ENCODE measurements at regions not wholly inside any gene's neighbourhood (a gene's known extent, or its start where the extent isn't known, plus 50 kb on each side); places are given as distances from the start of the nearest gene placed in this dataset.

GRCh38 chr21:35345954-35346353 lies 296.9 kb upstream of the RUNX1 start:
- H3K27ac ChIP-seq: no peak overlapping the region
- H3K27me3 ChIP-seq: no peaks in the 10 kb centered on the region
- no peak for DNase-seq
- H3K4me1 ChIP-seq: no peaks in the 10 kb centered on the region
- TF ChIP-seq CTCF (IDR thresholded peaks at IDR 0.05): no peak
- TF ChIP-seq POLR2A (IDR thresholded peaks at IDR 0.05): no peak
- no peak for TF ChIP-seq EP300 (IDR thresholded peaks at IDR 0.05)
- no peak for TF ChIP-seq POLR2AphosphoS5 (IDR thresholded peaks at IDR 0.05)
- no peak for ATAC-seq (ENCODE audit: low FRiP score in 2 of 2)
- H3K9me3 ChIP-seq: no peaks in the 10 kb centered on the region
- H3K4me3 ChIP-seq: no peak overlapping the region
- H3K36me3 ChIP-seq: no peaks in the 10 kb centered on the region

- Histone ChIP-seq H3K9me3 (no peaks in the 10 kb centered on the region), H3K27me3 (no peaks in the 10 kb centered on the region), H3K4me3 (no peak overlapping the region), H3K27ac (no peak overlapping the region), H3K4me1 (no peaks in the 10 kb centered on the region), H3K36me3 (no peaks in the 10 kb centered on the region)
- WGBS, 2 donors: 89 to 94% methylated on average over 4 of the region's 4 CpGs
- DNase-seq (no peak), ATAC-seq (ENCODE audit: low FRiP score in 2 of 2) (no peak)
- TF ChIP-seq POLR2A (IDR thresholded peaks at IDR 0.05) (no peak), EP300 (IDR thresholded peaks at IDR 0.05) (no peak), POLR2AphosphoS5 (IDR thresholded peaks at IDR 0.05) (no peak), CTCF (IDR thresholded peaks at IDR 0.05) (no peak)
Observed at GRCh38 chr21:35344582-35344981, 295.5 kb upstream of the RUNX1 start.

GRCh38 chr21:35343046-35343819 lies 294.1 kb upstream of the RUNX1 start:
- DNase-seq: no peak
- Histone ChIP-seq H3K4me3 (no peak overlapping the region), H3K4me1 (no peaks in the 10 kb centered on the region), H3K36me3 (no peaks in the 10 kb centered on the region), H3K27ac (no peak overlapping the region), H3K27me3 (no peaks in the 10 kb centered on the region), H3K9me3 (no peaks in the 10 kb centered on the region)
- WGBS, 2 donors: 66 to 73% methylated on average over 6 of the region's 6 CpGs
- no peak for ATAC-seq (ENCODE audit: low FRiP score in 2 of 2)
- TF ChIP-seq EP300 (IDR thresholded peaks at IDR 0.05) (no peak), POLR2AphosphoS5 (IDR thresholded peaks at IDR 0.05) (no peak), POLR2A (IDR thresholded peaks at IDR 0.05) (no peak), CTCF (IDR thresholded peaks at IDR 0.05) (no peak)

- H3K27ac ChIP-seq: no peak overlapping the region
- no peaks in the 10 kb centered on the region for H3K9me3 ChIP-seq
- H3K4me3 ChIP-seq: no peak overlapping the region
- 51 to 63% methylated on average over 4 of the region's 4 CpGs for WGBS, 2 donors
- DNase-seq: no peak
- no peak for TF ChIP-seq POLR2AphosphoS5 (IDR thresholded peaks at IDR 0.05)
- no peak for TF ChIP-seq POLR2A (IDR thresholded peaks at IDR 0.05)
- TF ChIP-seq CTCF (IDR thresholded peaks at IDR 0.05): no peak
- no peak for TF ChIP-seq EP300 (IDR thresholded peaks at IDR 0.05)
- H3K4me1 ChIP-seq: no peaks in the 10 kb centered on the region
- no peaks in the 10 kb centered on the region for H3K27me3 ChIP-seq
- no peaks in the 10 kb centered on the region for H3K36me3 ChIP-seq
- no peak for ATAC-seq (ENCODE audit: low FRiP score in 2 of 2)
Observed at GRCh38 chr21:35342440-35342839, 293.3 kb upstream of the RUNX1 start.

- H3K4me3 ChIP-seq: no peak overlapping the region
- DNase-seq: no peak
- ATAC-seq (ENCODE audit: low FRiP score in 2 of 2): no peak
- no peak overlapping the region for H3K27ac ChIP-seq
- TF ChIP-seq POLR2AphosphoS5 (IDR thresholded peaks at IDR 0.05) (no peak), CTCF (IDR thresholded peaks at IDR 0.05) (no peak), EP300 (IDR thresholded peaks at IDR 0.05) (no peak), POLR2A (IDR thresholded peaks at IDR 0.05) (no peak)
- no peaks in the 10 kb centered on the region for H3K36me3 ChIP-seq
- no peaks in the 10 kb centered on the region for H3K9me3 ChIP-seq
- H3K4me1 ChIP-seq: no peaks in the 10 kb centered on the region
- H3K27me3 ChIP-seq: no peaks in the 10 kb centered on the region
- WGBS, 2 donors: 72 to 83% methylated on average over 2 of the region's 2 CpGs
Observed at GRCh38 chr21:35340273-35340672, 291.2 kb upstream of the RUNX1 start.

Data from upper lobe of left lung (tissue), 6 donors.